ENCODE measurements at regions not wholly inside any gene's neighbourhood (a gene's known extent, or its start where the extent isn't known, plus 50 kb on each side); places are given as distances from the start of the nearest gene placed in this dataset.
A peak's percentile ranks its signal among the peaks of the same experiment; 100 is the strongest.

- H4K20me1 ChIP-seq (ENCODE audit: insufficient read depth, low read length), result no peaks in the 10 kb centered on the region
- no peaks in the 10 kb centered on the region for H3K27me3 ChIP-seq (ENCODE audit: insufficient read depth, low read length)
- no peaks in the 10 kb centered on the region for H3K4me1 ChIP-seq (ENCODE audit: insufficient read depth, low read length)
- no peak overlapping the region for H3K4me2 ChIP-seq (ENCODE audit: insufficient read depth, low read length)
- no peak for TF ChIP-seq CTCF (IDR thresholded peaks at IDR 0.05; ENCODE audit: extremely low read depth, low read depth, low read length)
- H3K4me3 ChIP-seq (ENCODE audit: insufficient read depth, low read length), result no peak overlapping the region
- H3K79me2 ChIP-seq (ENCODE audit: insufficient read depth, low read length), result no peaks in the 10 kb centered on the region
- H3K9me3 ChIP-seq (ENCODE audit: low read depth, low read length), result no peaks in the 10 kb centered on the region
- no peaks in the 10 kb centered on the region for H3K36me3 ChIP-seq (ENCODE audit: insufficient read depth, low read length)
- no peak for DNase-seq (ENCODE audit: insufficient read length, low spot score, missing footprints)
- no peak overlapping the region for H2AFZ ChIP-seq (ENCODE audit: low read length)
- no peak overlapping the region for H3K27ac ChIP-seq (ENCODE audit: low read depth, low read length)
These were observed 1717.0 kb downstream of the TP53TG3F start for GRCh38 chr16:35176449-35176848.

GRCh38 chr16:35177851-35178250 lies 1718.4 kb downstream of the TP53TG3F start:
- TF ChIP-seq CTCF (IDR thresholded peaks at IDR 0.05; ENCODE audit: extremely low read depth, low read depth, low read length), result no peak
- H3K27ac ChIP-seq (ENCODE audit: low read depth, low read length), result no peak overlapping the region
- no peaks in the 10 kb centered on the region for H3K27me3 ChIP-seq (ENCODE audit: insufficient read depth, low read length)
- H2AFZ ChIP-seq (ENCODE audit: low read length), result no peak overlapping the region
- H3K4me1 ChIP-seq (ENCODE audit: insufficient read depth, low read length), result no peaks in the 10 kb centered on the region
- H3K4me3 ChIP-seq (ENCODE audit: insufficient read depth, low read length), result no peak overlapping the region
- H3K79me2 ChIP-seq (ENCODE audit: insufficient read depth, low read length), result no peaks in the 10 kb centered on the region
- H4K20me1 ChIP-seq (ENCODE audit: insufficient read depth, low read length), result no peaks in the 10 kb centered on the region
- DNase-seq (ENCODE audit: insufficient read length, low spot score, missing footprints), result peak; percentile 39
- no peaks in the 10 kb centered on the region for H3K36me3 ChIP-seq (ENCODE audit: insufficient read depth, low read length)
- no peak overlapping the region for H3K4me2 ChIP-seq (ENCODE audit: insufficient read depth, low read length)
- H3K9me3 ChIP-seq (ENCODE audit: low read depth, low read length), result no peaks in the 10 kb centered on the region

- no peak for DNase-seq (ENCODE audit: insufficient read length, low spot score, missing footprints)
- H3K36me3 ChIP-seq (ENCODE audit: insufficient read depth, low read length), result no peaks in the 10 kb centered on the region
- no peak overlapping the region for H3K4me2 ChIP-seq (ENCODE audit: insufficient read depth, low read length)
- no peaks in the 10 kb centered on the region for H3K4me1 ChIP-seq (ENCODE audit: insufficient read depth, low read length)
- no peak overlapping the region for H3K27ac ChIP-seq (ENCODE audit: low read depth, low read length)
- no peaks in the 10 kb centered on the region for H4K20me1 ChIP-seq (ENCODE audit: insufficient read depth, low read length)
- H3K9me3 ChIP-seq (ENCODE audit: low read depth, low read length), result peaks cover 3% of the 10 kb centered on the region
- no peak overlapping the region for H2AFZ ChIP-seq (ENCODE audit: low read length)
- no peak for TF ChIP-seq CTCF (IDR thresholded peaks at IDR 0.05; ENCODE audit: extremely low read depth, low read depth, low read length)
- no peaks in the 10 kb centered on the region for H3K27me3 ChIP-seq (ENCODE audit: insufficient read depth, low read length)
- H3K4me3 ChIP-seq (ENCODE audit: insufficient read depth, low read length), result no peak overlapping the region
- no peaks in the 10 kb centered on the region for H3K79me2 ChIP-seq (ENCODE audit: insufficient read depth, low read length)
These were observed 1721.6 kb downstream of the TP53TG3F start for GRCh38 chr16:35180970-35181369.

GRCh38 chr16:35181422-35182030 lies 1722.1 kb downstream of the TP53TG3F start:
- Histone ChIP-seq H3K27ac (ENCODE audit: low read depth, low read length) (no peak overlapping the region), H3K36me3 (ENCODE audit: insufficient read depth, low read length) (no peaks in the 10 kb centered on the region), H3K27me3 (ENCODE audit: insufficient read depth, low read length) (no peaks in the 10 kb centered on the region), H3K4me1 (ENCODE audit: insufficient read depth, low read length) (no peaks in the 10 kb centered on the region), H2AFZ (ENCODE audit: low read length) (no peak overlapping the region), H4K20me1 (ENCODE audit: insufficient read depth, low read length) (no peaks in the 10 kb centered on the region), H3K79me2 (ENCODE audit: insufficient read depth, low read length) (no peaks in the 10 kb centered on the region), H3K4me3 (ENCODE audit: insufficient read depth, low read length) (no peak overlapping the region), H3K4me2 (ENCODE audit: insufficient read depth, low read length) (no peak overlapping the region), H3K9me3 (ENCODE audit: low read depth, low read length) (peaks cover 6% of the 10 kb centered on the region)
- no peak for TF ChIP-seq CTCF (IDR thresholded peaks at IDR 0.05; ENCODE audit: extremely low read depth, low read depth, low read length)
- DNase-seq (ENCODE audit: insufficient read length, low spot score, missing footprints), result no peak

Measured in osteoblast (primary cell).